GM12878 (cell line): ENCODE measurements at regions not wholly inside any gene's neighbourhood (a gene's known extent, or its start where the extent isn't known, plus 50 kb on each side); places are given as distances from the start of the nearest gene placed in this dataset.
A peak's percentile ranks its signal among the peaks of the same experiment; 100 is the strongest.
"Not testable (repeated sequence)": the region's sequence is repeated elsewhere in the genome, so short reads cannot be mapped to it uniquely, and the experiment has no call there.

Source experiments
- ATAC-seq: fragments of 200-7000 bp; cut with Tn5 transposase; 3 replicates; pipeline ENCODE4 v1.9.1; 2020; ENCODE audit warnings: mild to moderate bottlenecking, moderate library complexity
- BruUV-seq: library from RNA; stranded (reverse); fragments of 400-500 nt; replicated peaks from 2 replicates; lab custom pipeline; 2021; lab: Mats Ljungman, UMichigan
- CTCF ChIA-PET: fragments of 300-600 bp; sonication (Branson Sonifier 250); formaldehyde crosslinking; extraction: SDS; loops from one replicate; lab custom pipeline; 2021; ENCODE audit warnings: inconsistent platforms; lab: Yijun Ruan, JAX
- POLR2A ChIA-PET: fragments of 350-600 bp; formaldehyde crosslinking; extraction: SDS; loops from one replicate; lab custom pipeline; 2021; ENCODE audit warnings: inconsistent platforms; lab: Charles Lee
- RAD21 ChIA-PET: fragments of 300-600 bp; sonication (Branson Sonifier 250); formaldehyde crosslinking; loops from one replicate; lab custom pipeline; 2023; ENCODE audit warnings: antibody characterized with exemption; ENCODE audit not compliant: unreplicated experiment; lab: Charles Lee
- SMC1A ChIA-PET: fragments of 300-600 bp; sonication (Branson Sonifier 250); formaldehyde crosslinking; loops from one replicate; lab custom pipeline; 2023; ENCODE audit not compliant: unreplicated experiment, uncharacterized antibody; lab: Charles Lee
- DNase-seq: peaks from one replicate; pipeline ENCODE4 v3.0.0-alpha.2; 2011; ENCODE audit warnings: low read depth, low spot score
- FAIRE-seq: peaks from 3 replicates; lab custom pipeline; 2011; peaks lifted over from hg19 to GRCh38; lab: Jason Lieb, UNC
- H2AFZ ChIP-seq: 2 replicates; pipeline ENCODE4 v1.6.0; 2011; ENCODE audit warnings: low read depth, low read length, control low read depth; ENCODE audit not compliant: control insufficient read depth
- H3K27ac ChIP-seq: 2 replicates; pipeline ENCODE4 v1.5.1; 2011; ENCODE audit warnings: control low read depth; ENCODE audit not compliant: control insufficient read depth, insufficient read depth
- H3K27me3 ChIP-seq, 2 experiments: replicated peaks in 1 of 2; 2 replicates each; pipeline versions ENCODE4 v1.6.0 to v1.6.1; 2011; ENCODE audit warnings: low read length in 1 of 2; ENCODE audit not compliant: control insufficient read depth in 2 of 2, insufficient read depth in 2 of 2
- H3K36me3 ChIP-seq, 2 experiments: 2 replicates each; pipeline ENCODE4 v1.5.1; 2011; ENCODE audit warnings: low read length in 1 of 2; ENCODE audit not compliant: control insufficient read depth in 2 of 2, insufficient read depth in 2 of 2
- H3K4me1 ChIP-seq: 2 replicates; pipeline ENCODE4 v1.6.1; 2011; ENCODE audit warnings: mild to moderate bottlenecking, low read length, moderate library complexity, mixed read lengths; ENCODE audit not compliant: control insufficient read depth, insufficient read depth
- H3K4me2 ChIP-seq: 2 replicates; pipeline ENCODE4 v1.6.0; 2011; ENCODE audit warnings: control low read depth; ENCODE audit not compliant: control insufficient read depth, insufficient read depth
- H3K4me3 ChIP-seq: fragments of 200-600 bp; sonication (generic); 2 replicates; pipeline ENCODE4 v1.5.1; 2016
- H3K79me2 ChIP-seq: 2 replicates; pipeline ENCODE4 v1.6.0; 2011; ENCODE audit warnings: low read length; ENCODE audit not compliant: control insufficient read depth, insufficient read depth
- H3K9ac ChIP-seq: 2 replicates; pipeline ENCODE4 v1.8.0; 2011; ENCODE audit warnings: low read length, control low read depth, mixed read lengths; ENCODE audit not compliant: control insufficient read depth, insufficient read depth
- H3K9me3 ChIP-seq: replicated peaks from 3 replicates; pipeline ENCODE4 v1.5.1; 2011; ENCODE audit warnings: mild to moderate bottlenecking, low read length; ENCODE audit not compliant: control insufficient read depth, insufficient read depth
- H4K20me1 ChIP-seq: 2 replicates; pipeline ENCODE4 v1.6.0; 2011; ENCODE audit not compliant: control insufficient read depth, insufficient read depth
- NFIC ChIP-seq: IDR thresholded peaks from 2 replicates; pipeline ENCODE4 v1.6.1; 2012; ENCODE audit warnings: low read depth, mild to moderate bottlenecking, inconsistent platforms, low read length, moderate library complexity
- WGBS: methylation state at CpG from one replicate; pipeline ENCODE4 v1.1.6; 2016; ENCODE audit warnings: low lambda C conversion rate; ENCODE audit not compliant: insufficient replicate concordance, insufficient coverage; ENCODE audit errors: missing lambda C conversion rate; 5-methylcytosine and 5-hydroxymethylcytosine counted together
- in situ Hi-C: fragments of 300-500 bp; cut with MboI; formaldehyde crosslinking; loops from 9 replicates; pipeline ENCODE4 v1.14.3; 2018; ENCODE audit warnings: mixed read lengths
- intact Hi-C: fragments of 100-400 bp; cut with micrococcal nuclease; formaldehyde crosslinking; loops from one replicate; pipeline ENCODE4 v1.14.2; 2022; ENCODE audit not compliant: unreplicated experiment

DNA sequence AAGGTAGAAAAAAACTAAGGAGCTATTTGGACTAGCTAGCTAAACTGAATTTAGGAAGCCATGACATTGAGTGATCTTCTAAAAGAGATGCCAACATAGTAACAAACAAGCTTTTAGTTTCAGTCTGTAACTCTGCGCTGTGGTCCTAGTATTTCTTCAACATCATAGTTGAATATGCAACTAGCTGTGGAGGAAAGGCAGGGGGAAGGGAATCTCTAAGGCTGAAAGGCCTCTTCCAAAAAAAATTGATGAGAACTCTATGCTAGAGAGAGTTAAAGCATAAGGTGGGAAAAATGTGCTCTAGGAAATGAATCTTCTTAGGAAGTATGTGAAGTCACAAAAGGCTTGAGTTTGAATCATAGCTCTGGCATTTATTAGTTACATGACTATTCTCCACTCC, 120.2 kb downstream of the NBPF8 start:
- H3K4me3 ChIP-seq, result 0 out of 2 replicates have a peak overlapping the region, but pooled peaks have one; percentile 12
- SMC1A ChIA-PET, H3K9me3 ChIP-seq: not testable (repeated sequence)
- 0 out of 2 replicates have a peak, but pooled peaks have one; percentile 39 for TF ChIP-seq NFIC
- TF ChIP-seq, all 136 proteins: peak for 1; not testable (repeated sequence) for 135
- POLR2A ChIA-PET, H2AFZ ChIP-seq, H3K36me3 ChIP-seq, DNase-seq, CTCF ChIA-PET, H3K4me2 ChIP-seq, RAD21 ChIA-PET, H3K27me3 ChIP-seq, intact Hi-C loops, H3K4me1 ChIP-seq, H4K20me1 ChIP-seq, H3K79me2 ChIP-seq, H3K9ac ChIP-seq, in situ Hi-C loops, BruUV-seq, FAIRE-seq: not testable (repeated sequence)
- peak overlapping the region; percentile 27; the same call in 1 of the 2 replicates for H3K27ac ChIP-seq
- 13% methylated on average over 1 of the region's 1 CpG for WGBS
- ATAC-seq, result peak; percentile 90

DNA sequence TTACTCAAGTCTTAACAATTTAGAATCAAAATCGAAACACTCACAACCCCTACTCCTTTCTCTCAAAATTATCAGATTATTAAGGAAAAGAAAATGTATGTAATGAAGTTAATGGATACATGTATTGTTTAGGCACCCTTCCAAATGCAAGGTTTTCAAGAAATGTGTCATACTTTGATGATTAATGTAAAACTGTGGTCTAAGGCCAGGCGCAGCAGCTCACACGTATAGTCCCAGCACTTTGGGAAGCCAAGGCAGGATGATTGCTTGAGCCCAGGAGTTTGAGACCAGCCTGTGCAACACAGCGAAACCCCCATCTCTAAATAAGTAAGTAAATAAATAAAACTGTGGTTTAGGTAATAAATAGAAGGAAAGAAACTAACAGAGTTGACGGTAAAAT, 126.6 kb downstream of the NBPF8 start:
- DNase-seq, RAD21 ChIA-PET, intact Hi-C loops, H2AFZ ChIP-seq, H3K9ac ChIP-seq, H3K9me3 ChIP-seq, CTCF ChIA-PET, in situ Hi-C loops, FAIRE-seq, H3K4me2 ChIP-seq, H3K4me3 ChIP-seq, H4K20me1 ChIP-seq, H3K79me2 ChIP-seq, H3K27ac ChIP-seq, H3K4me1 ChIP-seq, ATAC-seq, H3K36me3 ChIP-seq, SMC1A ChIA-PET, POLR2A ChIA-PET, H3K27me3 ChIP-seq, BruUV-seq: not testable (repeated sequence)
- 86% methylated on average over 1 of the region's 5 CpGs for WGBS

DNA sequence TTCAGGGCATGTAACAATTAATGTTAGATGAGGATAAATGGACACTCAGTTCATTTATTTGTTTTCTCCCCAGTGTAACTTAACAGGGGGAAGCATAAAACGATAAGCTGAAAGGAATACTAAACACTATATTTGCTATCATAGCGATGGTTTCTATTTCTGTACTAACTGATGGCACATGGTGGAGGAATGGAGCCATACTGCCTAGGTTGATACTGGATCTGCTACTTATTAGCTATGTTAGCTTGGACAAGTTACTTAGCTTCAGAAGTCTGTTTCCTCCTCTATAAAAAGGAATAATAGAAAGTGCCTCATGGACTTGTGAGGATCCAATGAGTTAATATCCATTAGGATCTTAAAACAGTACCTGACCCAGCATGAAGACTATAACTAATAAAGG, 127.5 kb downstream of the NBPF8 start:
- SMC1A ChIA-PET, POLR2A ChIA-PET, H3K27ac ChIP-seq, in situ Hi-C loops, H3K27me3 ChIP-seq, BruUV-seq, intact Hi-C loops, H3K9me3 ChIP-seq, H3K36me3 ChIP-seq, CTCF ChIA-PET, H4K20me1 ChIP-seq, H3K4me1 ChIP-seq, H3K79me2 ChIP-seq, H3K4me2 ChIP-seq, RAD21 ChIA-PET, FAIRE-seq, H2AFZ ChIP-seq, H3K4me3 ChIP-seq, H3K9ac ChIP-seq, ATAC-seq, DNase-seq: not testable (repeated sequence)
- WGBS, result no CpG with 5 or more reads among the region's 2 CpGs

DNA sequence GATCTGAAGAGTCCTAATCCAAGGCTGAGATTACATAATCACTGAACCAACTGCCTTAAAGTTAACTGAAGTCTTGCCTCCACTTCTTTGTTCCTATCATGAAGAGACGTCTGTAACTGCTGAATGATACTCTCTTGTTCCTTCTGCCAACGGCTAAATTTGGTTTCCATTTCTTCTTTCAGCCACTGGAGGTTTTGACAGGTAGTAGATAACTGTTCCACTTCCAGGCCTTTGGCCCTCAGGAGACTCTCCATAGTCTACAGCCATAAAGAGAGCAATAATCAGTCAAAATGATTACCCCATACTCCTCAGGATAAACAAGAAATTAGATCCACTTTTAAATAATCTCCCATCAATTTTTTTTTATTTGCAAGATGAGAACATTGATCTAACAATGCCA, 128.1 kb downstream of the NBPF8 start:
- SMC1A ChIA-PET, H3K36me3 ChIP-seq, H3K79me2 ChIP-seq, intact Hi-C loops, H3K9me3 ChIP-seq, H3K4me2 ChIP-seq, CTCF ChIA-PET, H3K9ac ChIP-seq, POLR2A ChIA-PET, H3K27me3 ChIP-seq, ATAC-seq, H3K27ac ChIP-seq, H4K20me1 ChIP-seq, DNase-seq, FAIRE-seq, RAD21 ChIA-PET, H3K4me1 ChIP-seq, in situ Hi-C loops, H2AFZ ChIP-seq, BruUV-seq, H3K4me3 ChIP-seq: not testable (repeated sequence)
- no CpG with 5 or more reads among the region's 2 CpGs for WGBS
